NT2/D1 (cell line): ENCODE measurements at regions not wholly inside any gene's neighbourhood (a gene's known extent, or its start where the extent isn't known, plus 50 kb on each side); places are given as distances from the start of the nearest gene placed in this dataset.
"Not testable (repeated sequence)": the region's sequence is repeated elsewhere in the genome, so short reads cannot be mapped to it uniquely, and the experiment has no call there.

Source experiments
- SUZ12 ChIP-seq: IDR thresholded peaks from 2 replicates; pipeline ENCODE4 v1.6.1; 2011; ENCODE audit not compliant: insufficient read length, insufficient read depth; ENCODE audit errors: extremely low read depth
- YY1 ChIP-seq: IDR thresholded peaks from 2 replicates; pipeline ENCODE4 v1.6.1; 2011; ENCODE audit not compliant: insufficient read length, insufficient read depth
- ZNF274 ChIP-seq: IDR thresholded peaks from 2 replicates; pipeline ENCODE4 v1.6.1; 2011; ENCODE audit warnings: mild to moderate bottlenecking, low read depth, low read length

GRCh38 chr12:44454959-44455358 lies 421.2 kb downstream of the NELL2 start:
- TF ChIP-seq SUZ12, ZNF274, YY1: not testable (repeated sequence)
